OCI-LY7 (cell line): ENCODE measurements at regions not wholly inside any gene's neighbourhood (a gene's known extent, or its start where the extent isn't known, plus 50 kb on each side); places are given as distances from the start of the nearest gene placed in this dataset.

Experiments
- BruUV-seq: library from RNA; stranded (reverse); fragments of 400-500 nt; replicated peaks from 2 replicates; lab custom pipeline; 2021; lab: Mats Ljungman, UMichigan
- CTCF ChIA-PET: fragments of 300-600 bp; sonication (Branson Sonifier 250); formaldehyde crosslinking; loops from one replicate; lab custom pipeline; 2022; ENCODE audit warnings: antibody characterized with exemption; ENCODE audit not compliant: unreplicated experiment; lab: Charles Lee
- POLR2A ChIA-PET: fragments of 300-600 bp; sonication (Branson Sonifier 250); formaldehyde crosslinking; loops from one replicate; lab custom pipeline; 2022; ENCODE audit warnings: antibody characterized with exemption; lab: Charles Lee
- DNase-seq: peaks from one replicate; pipeline ENCODE4 v3.0.0-alpha.2; 2015; ENCODE audit warnings: low spot score
- H2AFZ ChIP-seq: fragments of 200-600 bp; sonication (generic), shearing (Covaris generic); 2 replicates; pipeline ENCODE4 v1.6.1; 2014; ENCODE audit warnings: mild to moderate bottlenecking, antibody characterized with exemption, low read length, moderate library complexity
- H3K27ac ChIP-seq: fragments of 200-600 bp; sonication (generic); 2 replicates; pipeline ENCODE4 v1.5.1; 2014; ENCODE audit warnings: mixed run types, low read depth, mild to moderate bottlenecking, moderate library complexity, low read length, inconsistent platforms; ENCODE audit not compliant: poor library complexity, severe bottlenecking
- H3K36me3 ChIP-seq: fragments of 200-600 bp; sonication (generic); 2 replicates; pipeline ENCODE4 v1.6.1; 2014; ENCODE audit warnings: mild to moderate bottlenecking, antibody characterized with exemption, low read length, moderate library complexity, mixed read lengths; ENCODE audit not compliant: insufficient read depth
- H3K4me1 ChIP-seq: fragments of 200-600 bp; sonication (generic); 2 replicates; pipeline ENCODE4 v1.5.1; 2014; ENCODE audit warnings: mild to moderate bottlenecking, low read length; ENCODE audit not compliant: insufficient read depth, poor library complexity, severe bottlenecking
- H3K4me2 ChIP-seq: fragments of 200-600 bp; sonication (generic); 2 replicates; pipeline ENCODE4 v1.6.1; 2014; ENCODE audit warnings: mild to moderate bottlenecking, low read length
- H3K4me3 ChIP-seq: fragments of 200-600 bp; sonication (generic); 2 replicates; pipeline ENCODE4 v1.5.1; 2014; ENCODE audit warnings: mild to moderate bottlenecking, low read depth, low read length; ENCODE audit not compliant: poor library complexity, severe bottlenecking
- H3K79me2 ChIP-seq: fragments of 200-600 bp; sonication (generic); 2 replicates; pipeline ENCODE4 v1.6.1; 2016; ENCODE audit warnings: low read depth, mild to moderate bottlenecking, low read length, moderate library complexity, mixed read lengths; ENCODE audit not compliant: insufficient read depth
- H3K9me2 ChIP-seq: fragments of 200-600 bp; sonication (generic); 2 replicates; pipeline ENCODE4 v1.6.1; 2016; ENCODE audit warnings: mild to moderate bottlenecking, low read length, mixed read lengths; ENCODE audit not compliant: insufficient read depth
- H3K9me3 ChIP-seq: fragments of 200-600 bp; sonication (generic); 2 replicates; pipeline ENCODE4 v1.6.1; 2014; ENCODE audit warnings: mild to moderate bottlenecking, mixed run types, low read length, mixed read lengths
- H4K20me1 ChIP-seq: fragments of 200-600 bp; sonication (generic); 2 replicates; pipeline ENCODE4 v1.6.1; 2014; ENCODE audit warnings: mild to moderate bottlenecking, antibody characterized with exemption, low read length, moderate library complexity, mixed read lengths; ENCODE audit not compliant: insufficient read depth
- EZH2phosphoT487 ChIP-seq: fragments of 200-600 bp; sonication (generic); IDR thresholded peaks from 2 replicates; pipeline ENCODE4 v1.6.1; 2018; ENCODE audit warnings: low read depth, borderline replicate concordance, mild to moderate bottlenecking, mixed run types, antibody characterized with exemption, low read length, moderate library complexity, mixed read lengths
- intact Hi-C: fragments of 100-400 bp; cut with micrococcal nuclease; formaldehyde crosslinking; loops from one replicate; pipeline ENCODE4 v1.10.0; 2022; ENCODE audit not compliant: unreplicated experiment
- TF ChIP-seq, protein P1 (sequence below): fragments of 200-600 bp; sonication (generic); conservative IDR thresholded peaks from 2 replicates; pipeline ENCODE4 v1.5.1; 2014; ENCODE audit warnings: mild to moderate bottlenecking, antibody characterized with exemption, low read length, moderate library complexity, mixed read lengths

GRCh38 chr1:94345148-94345721 lies 73.0 kb upstream of the ABCD3 start:
- no peak overlapping the region for H2AFZ ChIP-seq
- H3K79me2 ChIP-seq = no peaks in the 10 kb centered on the region
- ChIA-PET POLR2A (interaction anchor here (0.7 kb wide), 1 partner anchor 1665 kb away, joined by 3 read pairs; no protein-coding TSS in a partner anchor), CTCF (no interaction called here)
- TF ChIP-seq, protein P1, sequence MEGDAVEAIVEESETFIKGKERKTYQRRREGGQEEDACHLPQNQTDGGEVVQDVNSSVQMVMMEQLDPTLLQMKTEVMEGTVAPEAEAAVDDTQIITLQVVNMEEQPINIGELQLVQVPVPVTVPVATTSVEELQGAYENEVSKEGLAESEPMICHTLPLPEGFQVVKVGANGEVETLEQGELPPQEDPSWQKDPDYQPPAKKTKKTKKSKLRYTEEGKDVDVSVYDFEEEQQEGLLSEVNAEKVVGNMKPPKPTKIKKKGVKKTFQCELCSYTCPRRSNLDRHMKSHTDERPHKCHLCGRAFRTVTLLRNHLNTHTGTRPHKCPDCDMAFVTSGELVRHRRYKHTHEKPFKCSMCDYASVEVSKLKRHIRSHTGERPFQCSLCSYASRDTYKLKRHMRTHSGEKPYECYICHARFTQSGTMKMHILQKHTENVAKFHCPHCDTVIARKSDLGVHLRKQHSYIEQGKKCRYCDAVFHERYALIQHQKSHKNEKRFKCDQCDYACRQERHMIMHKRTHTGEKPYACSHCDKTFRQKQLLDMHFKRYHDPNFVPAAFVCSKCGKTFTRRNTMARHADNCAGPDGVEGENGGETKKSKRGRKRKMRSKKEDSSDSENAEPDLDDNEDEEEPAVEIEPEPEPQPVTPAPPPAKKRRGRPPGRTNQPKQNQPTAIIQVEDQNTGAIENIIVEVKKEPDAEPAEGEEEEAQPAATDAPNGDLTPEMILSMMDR = no peak
- TF ChIP-seq EZH2phosphoT487 = no peak
- intact Hi-C loops = no loop called here
- no peak for DNase-seq
- no peaks in the 10 kb centered on the region for H3K4me1 ChIP-seq
- no peaks in the 10 kb centered on the region for H3K36me3 ChIP-seq
- H3K27ac ChIP-seq = no peak overlapping the region
- H4K20me1 ChIP-seq = no peaks in the 10 kb centered on the region
- no peak overlapping the region for H3K4me2 ChIP-seq
- no peak overlapping the region for H3K4me3 ChIP-seq
- no TSS peak for BruUV-seq
- no peaks in the 10 kb centered on the region for H3K9me2 ChIP-seq
- H3K9me3 ChIP-seq = no peaks in the 10 kb centered on the region

DNA sequence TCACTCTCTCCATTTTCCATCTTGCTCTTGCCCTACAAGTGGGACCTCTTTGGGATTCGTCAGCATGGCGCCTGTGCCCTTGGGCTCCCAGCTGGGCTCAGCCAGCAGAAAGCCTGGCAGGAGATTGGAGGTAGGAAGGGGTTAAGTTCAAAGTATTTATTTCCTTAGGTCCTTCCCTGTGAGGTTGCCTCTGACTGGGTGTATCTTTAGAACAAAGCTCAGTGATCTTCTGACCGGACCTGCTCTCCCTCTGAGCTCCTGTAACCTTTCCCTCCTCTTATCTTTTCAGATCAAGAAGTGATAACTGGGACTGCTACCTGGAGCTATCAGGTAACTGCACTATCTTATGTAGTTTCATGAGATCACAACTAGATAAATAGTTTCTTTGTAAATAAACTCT lies 75.8 kb upstream of the ABCD3 start:
- Histone ChIP-seq H3K79me2 (no peaks in the 10 kb centered on the region), H2AFZ (no peak overlapping the region), H3K4me1 (no peaks in the 10 kb centered on the region), H3K9me3 (no peaks in the 10 kb centered on the region), H3K9me2 (no peaks in the 10 kb centered on the region), H3K4me3 (no peak overlapping the region), H3K4me2 (no peak overlapping the region), H3K27ac (no peak overlapping the region), H4K20me1 (no peaks in the 10 kb centered on the region), H3K36me3 (no peaks in the 10 kb centered on the region)
- intact Hi-C loops = no loop called here
- no TSS peak for BruUV-seq
- DNase-seq = no peak
- no peak for TF ChIP-seq EZH2phosphoT487
- TF ChIP-seq, protein P1 = no peak
- ChIA-PET CTCF (no interaction called here), POLR2A (interaction anchor here (1.9 kb wide), 1 partner anchor 8 kb away, joined by 8 read pairs; no protein-coding TSS in a partner anchor)

- Histone ChIP-seq H3K4me1 (no peaks in the 10 kb centered on the region), H2AFZ (no peak overlapping the region), H3K4me3 (no peak overlapping the region), H4K20me1 (no peaks in the 10 kb centered on the region), H3K27ac (no peak overlapping the region), H3K79me2 (no peaks in the 10 kb centered on the region), H3K36me3 (no peaks in the 10 kb centered on the region), H3K9me2 (no peaks in the 10 kb centered on the region), H3K9me3 (no peaks in the 10 kb centered on the region), H3K4me2 (no peak overlapping the region)
- BruUV-seq = no TSS peak
- ChIA-PET CTCF (no interaction called here), POLR2A (interaction anchor here (1.3 kb wide), 1 partner anchor 10 kb away, joined by 4 read pairs; no protein-coding TSS in a partner anchor)
- no peak for TF ChIP-seq EZH2phosphoT487
- TF ChIP-seq, protein P1 = no peak
- intact Hi-C loops = no loop called here
- no peak for DNase-seq
These were observed 78.8 kb upstream of the ABCD3 start for GRCh38 chr1:94339206-94339927.
